BJ (cell line): ENCODE measurements at regions not wholly inside any gene's neighbourhood (a gene's known extent, or its start where the extent isn't known, plus 50 kb on each side); places are given as distances from the start of the nearest gene placed in this dataset.

ENCODE experiments used
- CTCF ChIA-PET: fragments of 350-600 bp; formaldehyde crosslinking; extraction: SDS; loops from one replicate; lab custom pipeline; 2021; ENCODE audit warnings: antibody characterized with exemption, inconsistent platforms; lab: Yijun Ruan, JAX
- POLR2A ChIA-PET: fragments of 300-600 bp; sonication (Branson Sonifier 250); formaldehyde crosslinking; extraction: SDS; loops from one replicate; lab custom pipeline; 2021; ENCODE audit warnings: antibody characterized with exemption; lab: Charles Lee
- DNase-seq: peaks from one replicate; pipeline ENCODE4 v3.0.0-alpha.2; 2011; ENCODE audit warnings: low read depth
- H3K27me3 ChIP-seq: 2 replicates; pipeline ENCODE4 v1.6.0; 2011; ENCODE audit warnings: low read length; ENCODE audit not compliant: control insufficient read depth, insufficient read depth
- H3K36me3 ChIP-seq: 2 replicates; pipeline ENCODE4 v1.5.1; 2011; ENCODE audit warnings: low read length; ENCODE audit not compliant: control insufficient read depth, insufficient read depth
- H3K4me3 ChIP-seq: 2 replicates; pipeline ENCODE4 v1.5.1; 2011; ENCODE audit warnings: low read depth, mild to moderate bottlenecking, control low read depth, low read length
- CTCF ChIP-seq: IDR thresholded peaks from 2 replicates; pipeline ENCODE4 v1.5.1; 2011; ENCODE audit warnings: low read depth, mild to moderate bottlenecking, control low read depth, inconsistent platforms, low read length, moderate library complexity; ENCODE audit not compliant: insufficient read depth

DNA sequence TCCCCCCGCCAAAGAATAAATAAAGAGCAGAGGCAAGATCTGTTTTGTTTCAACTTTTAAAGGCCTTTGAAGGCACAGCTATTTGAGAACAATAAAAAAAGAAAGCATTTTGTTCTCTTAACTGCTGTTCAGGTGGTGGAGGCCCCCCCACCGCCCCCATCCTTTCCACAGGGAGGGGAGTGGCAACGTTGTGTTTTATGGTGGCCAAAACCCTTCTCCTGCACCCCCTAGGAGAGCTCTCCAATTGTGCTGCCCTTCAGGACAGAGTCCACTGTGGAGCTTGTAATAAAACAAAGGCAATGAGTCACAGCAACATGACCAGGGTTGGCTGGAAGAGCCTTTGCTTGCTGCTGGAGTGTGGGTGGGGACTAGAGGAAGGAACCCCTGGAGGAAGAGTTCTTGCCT lies 987.9 kb downstream of the KCNMA1 start:
- ChIA-PET CTCF (no interaction called here), POLR2A (interaction anchor here (0.6 kb wide), 1 partner anchor 91 kb away, joined by 3 read pairs; no protein-coding TSS in a partner anchor)
- DNase-seq: peak; percentile 34
- TF ChIP-seq CTCF: no peak
- Histone ChIP-seq H3K27me3 (no peaks in the 10 kb centered on the region; the same call in 1 of the 2 replicates), H3K36me3 (no peaks in the 10 kb centered on the region), H3K4me3 (no peak overlapping the region)

- no peak for DNase-seq
- ChIA-PET CTCF (no interaction called here), POLR2A (no interaction called here)
- TF ChIP-seq CTCF: no peak
- H3K4me3 ChIP-seq: no peak overlapping the region
- H3K36me3 ChIP-seq: no peaks in the 10 kb centered on the region
- no peaks in the 10 kb centered on the region; the same call in 1 of the 2 replicates for H3K27me3 ChIP-seq
Measured at GRCh38 chr10:76649254-76649653, 988.4 kb downstream of the KCNMA1 start.

DNA sequence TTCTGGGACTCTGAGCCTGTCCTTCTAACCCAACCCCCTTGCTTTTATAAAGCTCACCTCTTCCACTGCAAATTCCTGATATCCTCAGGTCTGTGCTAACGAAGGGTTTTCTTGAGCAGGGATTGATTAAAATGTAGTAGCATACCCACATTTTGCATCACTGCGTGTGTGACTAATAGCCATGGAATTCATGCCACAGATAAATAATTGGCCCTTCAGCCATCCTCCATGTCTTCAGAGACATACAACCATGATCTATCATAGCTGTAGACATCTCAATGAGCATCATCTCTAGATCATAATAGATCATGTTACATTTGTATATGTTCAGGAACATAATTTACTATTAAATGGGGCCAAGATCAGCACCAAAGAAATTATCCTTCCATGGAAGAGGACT lies 990.3 kb downstream of the KCNMA1 start:
- Histone ChIP-seq H3K27me3 (peaks cover 1% of the 10 kb centered on the region; the same call in 1 of the 2 replicates), H3K4me3 (no peak overlapping the region), H3K36me3 (no peaks in the 10 kb centered on the region)
- no peak for TF ChIP-seq CTCF
- no peak for DNase-seq
- CTCF ChIA-PET: no interaction called here
- POLR2A ChIA-PET: no interaction called here

DNA sequence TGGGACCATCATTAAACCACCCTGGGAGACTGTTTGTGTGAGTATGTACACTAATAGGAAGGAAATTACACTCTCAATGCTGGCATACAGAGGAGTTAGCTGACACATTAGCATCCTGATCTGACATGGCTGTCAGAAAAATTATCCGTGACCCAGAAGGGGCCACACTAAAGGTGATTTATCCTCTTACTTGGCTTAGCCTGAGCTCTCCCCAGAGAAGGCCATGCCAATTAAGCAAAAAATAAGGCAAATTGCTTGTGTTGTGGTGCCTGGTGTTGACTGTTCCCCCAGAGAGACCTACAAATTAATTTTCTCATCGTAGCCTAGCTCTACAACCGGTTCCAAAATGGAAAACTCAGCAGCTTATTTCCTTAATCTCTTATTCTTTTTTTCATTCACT lies 992.3 kb downstream of the KCNMA1 start:
- TF ChIP-seq CTCF: no peak

GRCh38 chr10:76644476-76644875 lies 993.1 kb downstream of the KCNMA1 start:
- TF ChIP-seq CTCF: no peak
- Histone ChIP-seq H3K4me3 (no peak overlapping the region), H3K36me3 (no peaks in the 10 kb centered on the region), H3K27me3 (peaks cover 1% of the 10 kb centered on the region)
- ChIA-PET POLR2A (no interaction called here), CTCF (no interaction called here)
- no peak for DNase-seq

More for the DNA sequence above, 992.3 kb downstream of the KCNMA1 start:
- ChIA-PET POLR2A (no interaction called here), CTCF (no interaction called here)
- Histone ChIP-seq H3K4me3 (no peak overlapping the region), H3K27me3 (peaks cover 1% of the 10 kb centered on the region), H3K36me3 (no peaks in the 10 kb centered on the region)
- DNase-seq: no peak
